Stimulated activated naive B cell treated with anti-CD40 and anti-IgM and Interleukin-4, amounts not matched to agents 10 μg/mL and 1 μg/mL and 100 μg/mL, for 72 hours (primary cell): ENCODE measurements at regions not wholly inside any gene's neighbourhood (a gene's known extent, or its start where the extent isn't known, plus 50 kb on each side); places are given as distances from the start of the nearest gene placed in this dataset.

Experiments used
- ATAC-seq, 2 donors: fragments of 150-1000 bp; cut with Tn5 transposase; replicated peaks; 2 replicates each; pipeline ENCODE4 v1.10.0; 2021; ENCODE audit warnings: moderate library complexity in 1 of 2
- DNase-seq: peaks from one replicate; pipeline ENCODE4 v3.0.0; 2021
- H3K27ac Mint-ChIP-seq: one replicate; pipeline ENCODE4 v1.8.0; 2022; ENCODE audit warnings: mild to moderate bottlenecking, mixed read lengths
- H3K27me3 Mint-ChIP-seq, 2 donors: one replicate each; pipeline ENCODE4 v1.8.0; 2022; ENCODE audit warnings: mixed read lengths in 2 of 2
- H3K36me3 Mint-ChIP-seq, 2 donors: one replicate each; pipeline ENCODE4 v1.8.0; 2022; ENCODE audit warnings: mixed read lengths in 2 of 2, mild to moderate bottlenecking in 1 of 2
- H3K4me1 Mint-ChIP-seq, 2 donors: one replicate each; pipeline ENCODE4 v1.8.0; 2022; ENCODE audit warnings: mixed read lengths in 2 of 2, mild to moderate bottlenecking in 1 of 2
- H3K4me3 Mint-ChIP-seq, 2 donors: one replicate each; pipeline ENCODE4 v1.8.0; 2022; ENCODE audit warnings: mild to moderate bottlenecking in 2 of 2, mixed read lengths in 2 of 2, moderate library complexity in 1 of 2
- H3K9me3 Mint-ChIP-seq, 2 donors: one replicate each; pipeline ENCODE4 v1.8.0; 2022; ENCODE audit warnings: mixed read lengths in 2 of 2, mild to moderate bottlenecking in 1 of 2

DNA sequence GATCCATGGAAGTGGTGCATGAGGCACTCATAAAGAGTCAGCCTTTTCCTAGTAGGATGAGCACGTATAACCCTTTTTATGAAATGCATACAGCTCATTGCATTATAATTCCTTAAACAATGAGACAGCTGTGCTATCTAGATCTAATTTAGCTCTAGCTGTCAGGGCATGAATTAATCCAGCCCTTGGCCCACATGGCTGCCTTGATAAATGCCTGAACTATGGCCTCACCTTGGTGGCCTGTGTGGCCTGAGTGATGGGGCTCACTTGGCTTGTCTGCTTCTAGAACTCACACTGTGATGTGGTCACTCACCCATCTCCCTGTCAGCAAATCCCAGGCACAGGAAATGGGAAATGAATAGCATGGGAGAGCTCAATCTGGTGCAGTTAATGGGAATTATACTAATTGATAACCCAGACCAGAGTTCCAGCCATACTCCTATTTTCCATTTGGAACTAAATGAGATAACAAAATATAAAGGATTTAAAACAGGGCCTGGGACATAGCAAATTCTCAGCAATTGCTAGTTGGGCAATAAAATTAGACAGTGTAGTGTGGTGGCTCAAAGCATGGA is 153.6 kb downstream of the HS3ST2 start:
- Mint-ChIP-seq H3K36me3 (no peaks in the 10 kb centered on the region), H3K4me1 (no peaks in the 10 kb centered on the region), H3K4me3 (no peak overlapping the region), H3K9me3 (no peaks in the 10 kb centered on the region), H3K27me3 (peaks cover 43 to 78% of the 10 kb centered on the region in 2 donors), H3K27ac (no peak overlapping the region)
- ATAC-seq, result no peak
- no peak for DNase-seq
